ENCODE measurements at regions not wholly inside any gene's neighbourhood (a gene's known extent, or its start where the extent isn't known, plus 50 kb on each side); places are given as distances from the start of the nearest gene placed in this dataset.
"Not testable (repeated sequence)": the region's sequence is repeated elsewhere in the genome, so short reads cannot be mapped to it uniquely, and the experiment has no call there.

DNA sequence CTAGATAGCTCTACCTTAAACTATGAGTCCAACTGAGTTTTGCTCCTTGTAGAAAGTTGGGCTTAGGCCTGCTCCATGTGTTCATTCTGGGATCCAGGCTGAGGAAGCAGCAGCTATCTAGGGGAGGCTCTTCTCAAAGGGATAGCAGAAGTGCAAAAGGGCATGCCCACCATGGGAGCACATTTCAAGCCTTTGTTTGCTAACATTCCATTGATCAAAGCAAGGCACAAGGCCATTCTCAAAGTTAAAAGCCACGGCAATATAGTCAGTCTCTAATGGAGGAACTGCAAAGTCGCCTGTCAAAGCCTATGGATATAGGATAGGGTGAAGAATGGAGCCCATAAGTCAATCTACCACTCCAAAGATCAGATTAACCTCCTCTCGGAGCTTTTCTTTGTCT, 488.1 kb upstream of the ARX start:
- no peak for DNase-seq (ENCODE audit: low read depth, low spot score)

DNA sequence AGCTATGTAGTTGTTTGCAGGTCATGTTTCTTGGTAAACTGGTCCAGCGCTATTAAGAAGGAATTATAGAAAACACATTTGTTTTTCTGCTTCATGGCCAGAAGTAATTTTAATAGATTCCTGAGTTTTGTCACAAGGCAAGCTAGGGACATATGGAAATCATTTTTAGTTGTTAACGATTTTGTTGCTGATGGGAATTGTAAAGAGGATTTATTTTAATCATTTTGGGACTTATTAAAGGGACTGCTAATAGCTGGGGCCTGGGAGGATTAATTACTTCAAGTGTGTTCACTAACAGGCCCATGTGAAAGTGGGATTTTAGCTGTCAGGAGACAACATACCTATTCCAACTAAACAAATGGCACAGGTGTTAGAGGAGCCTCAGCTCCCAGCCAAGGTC, 492.0 kb upstream of the ARX start:
- DNase-seq (ENCODE audit: low read depth, low spot score), result no peak

DNA sequence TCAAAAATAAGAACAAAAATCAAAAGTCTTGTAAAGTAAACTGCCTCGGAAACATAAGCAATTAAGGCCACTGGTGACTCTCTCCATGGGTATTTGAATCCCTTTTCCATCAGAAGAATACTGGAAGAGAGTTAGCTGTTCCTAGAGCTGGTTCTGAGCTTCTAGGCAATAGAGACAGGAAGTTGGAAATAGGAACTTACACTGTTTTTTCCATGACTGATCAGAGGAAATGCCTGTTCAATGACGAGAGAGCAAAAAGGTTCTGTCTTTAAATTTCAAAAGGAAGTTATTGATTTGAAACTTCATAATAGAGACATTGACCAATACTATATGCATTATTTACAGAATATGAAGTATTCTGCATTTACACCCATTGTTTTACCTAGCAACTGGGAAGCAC, 503.5 kb upstream of the ARX start:
- no peak for DNase-seq (ENCODE audit: low read depth, low spot score)

DNA sequence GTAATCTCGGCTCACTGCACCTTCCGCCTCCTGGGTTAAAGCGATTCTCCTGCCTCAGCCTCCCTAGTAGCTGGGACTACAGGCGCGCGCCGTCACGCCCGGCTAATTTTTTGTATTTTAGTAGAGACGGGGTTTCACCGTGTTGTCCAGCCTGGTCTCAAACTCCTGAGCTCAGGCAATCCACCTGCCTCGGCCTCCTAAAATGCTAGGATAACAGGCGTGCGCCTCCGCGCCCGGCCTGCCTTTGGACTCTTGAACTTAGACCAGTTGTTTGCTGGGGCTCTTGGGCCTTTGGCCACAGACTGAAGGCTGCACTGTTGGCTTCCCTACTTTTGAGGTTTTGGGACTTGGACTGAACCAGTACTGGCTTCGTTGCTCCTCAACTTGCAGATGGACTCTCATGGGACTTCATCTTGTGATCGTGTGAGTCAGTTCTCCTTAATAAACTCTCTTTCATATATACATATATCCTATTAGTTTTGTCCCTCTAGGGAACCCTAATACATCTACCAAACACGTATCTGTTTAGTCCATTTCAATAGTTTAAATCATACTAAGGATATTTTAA, 506.8 kb upstream of the ARX start:
- not testable (repeated sequence) for DNase-seq (ENCODE audit: low read depth, low spot score)

DNA sequence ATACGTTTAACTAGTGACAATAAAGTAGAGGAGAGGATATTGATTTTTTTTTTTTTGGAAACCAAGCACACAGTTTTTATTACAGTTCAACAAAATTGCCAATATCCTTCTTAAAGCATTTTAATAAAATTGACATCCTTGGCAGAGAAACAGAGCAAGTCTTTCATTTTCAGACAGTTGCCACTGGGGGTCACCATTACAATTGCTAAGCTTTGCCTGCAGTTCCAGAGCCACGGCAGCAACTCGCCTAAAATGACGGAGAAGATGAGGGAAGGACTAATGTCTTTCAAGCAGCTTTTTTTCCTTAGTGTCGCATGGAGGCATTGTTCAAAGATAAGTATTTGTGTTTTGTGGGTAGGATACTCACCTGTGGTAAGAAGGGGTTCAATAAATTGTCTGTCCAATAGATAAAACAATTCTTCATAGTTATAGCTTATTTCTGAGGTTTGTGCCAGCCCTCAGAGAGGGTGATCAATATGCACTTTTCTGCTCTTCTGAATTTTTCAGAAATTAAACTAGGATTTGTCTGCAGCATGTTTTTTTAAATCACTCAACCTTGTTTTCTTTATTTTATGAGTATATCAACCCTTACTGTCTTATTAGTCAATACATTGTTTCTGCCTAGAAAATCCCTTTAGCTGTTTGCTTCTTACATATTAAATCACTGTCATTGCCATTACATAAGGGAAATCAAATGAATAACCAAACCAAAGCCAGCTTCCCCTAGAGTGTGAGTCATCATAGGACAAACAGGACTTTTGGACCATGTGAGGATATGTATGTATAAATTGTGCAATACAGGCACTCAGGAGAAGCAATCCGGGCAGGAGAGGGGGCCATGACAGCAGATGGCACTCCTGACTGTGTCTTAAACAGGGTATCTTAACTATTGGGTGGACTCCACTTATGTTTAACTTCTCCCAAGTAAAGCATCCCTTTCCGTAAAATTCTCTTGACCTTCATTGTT, 508.1 kb upstream of the ARX start:
- no peak for DNase-seq (ENCODE audit: low read depth, low spot score)

DNA sequence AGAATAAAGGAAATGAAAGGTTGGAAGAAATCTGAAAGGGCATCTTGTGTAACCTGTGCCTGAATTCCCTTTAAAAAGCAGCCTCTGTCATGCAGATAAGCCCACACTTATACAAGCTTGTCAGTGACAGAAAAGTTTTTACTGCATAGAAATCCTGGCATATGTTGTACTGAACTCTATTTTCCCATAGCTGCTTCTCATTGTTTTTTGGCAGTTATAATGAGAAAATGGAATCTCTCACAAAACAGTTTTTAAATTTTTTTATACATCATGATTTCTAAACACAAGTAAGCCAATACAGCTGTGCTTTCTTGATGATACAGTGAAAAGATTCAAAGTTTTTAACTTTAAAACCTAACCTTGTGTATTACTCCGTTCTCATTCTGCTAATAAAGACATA, 511.4 kb upstream of the ARX start:
- no peak for DNase-seq (ENCODE audit: low read depth, low spot score)

DNA sequence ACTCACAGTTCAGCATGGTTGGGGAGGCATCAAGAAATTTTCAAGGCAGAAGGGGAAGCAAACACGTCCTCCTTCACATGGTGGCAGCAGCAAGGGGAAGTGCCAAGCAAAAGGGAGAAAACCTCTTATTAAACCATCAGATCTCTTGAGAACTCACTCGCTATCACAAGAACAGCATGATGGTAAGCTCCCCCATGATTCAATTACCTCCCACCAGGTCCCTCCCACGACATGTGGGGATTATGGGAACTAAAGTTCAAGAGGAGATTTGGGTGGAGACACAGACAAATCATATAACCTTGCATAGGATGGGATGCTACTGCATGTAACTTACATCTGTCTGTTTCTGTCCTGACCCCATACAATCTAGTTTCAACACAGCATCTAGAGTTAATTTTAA, 511.8 kb upstream of the ARX start:
- DNase-seq (ENCODE audit: low read depth, low spot score), result no peak

DNA sequence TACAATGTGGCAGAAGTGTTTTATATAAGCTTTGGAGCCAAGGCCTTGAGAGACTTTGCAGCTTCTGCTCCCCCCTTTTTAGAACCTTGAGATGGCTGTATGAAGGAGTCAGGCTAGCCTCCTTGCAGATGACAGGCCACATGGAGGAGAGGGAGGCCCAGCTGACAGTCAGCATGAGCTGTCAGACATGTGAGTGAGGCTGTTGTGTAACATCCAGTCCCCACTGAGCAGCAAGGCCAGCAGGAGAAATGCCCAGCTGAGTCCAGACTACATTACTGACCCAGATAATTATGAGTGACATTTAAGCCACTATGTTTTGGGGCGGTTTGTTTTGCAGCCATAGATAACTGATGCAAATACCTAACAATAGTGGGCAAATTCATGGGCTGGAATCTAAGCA, 515.3 kb upstream of the ARX start:
- no peak for DNase-seq (ENCODE audit: low read depth, low spot score)

DNA sequence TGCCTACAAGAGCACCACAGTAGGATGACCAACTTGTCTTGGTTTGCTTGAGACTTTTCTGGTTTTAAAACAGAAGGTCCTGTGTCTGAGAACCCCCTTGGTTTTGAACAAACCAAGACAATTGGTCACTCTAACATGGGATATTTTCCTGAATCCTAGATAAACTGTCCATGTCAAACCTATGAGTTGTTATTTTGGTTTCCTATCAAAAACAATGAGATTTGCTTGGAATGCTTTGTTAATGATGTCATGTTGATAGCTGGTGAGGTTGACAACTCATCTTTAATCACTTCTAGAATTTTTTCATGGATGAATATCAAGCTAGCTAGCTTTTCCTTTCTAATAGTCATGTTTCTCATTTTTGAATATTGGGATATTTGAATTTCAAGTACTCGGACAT, 518.3 kb upstream of the ARX start:
- DNase-seq (ENCODE audit: low read depth, low spot score), result no peak

DNA sequence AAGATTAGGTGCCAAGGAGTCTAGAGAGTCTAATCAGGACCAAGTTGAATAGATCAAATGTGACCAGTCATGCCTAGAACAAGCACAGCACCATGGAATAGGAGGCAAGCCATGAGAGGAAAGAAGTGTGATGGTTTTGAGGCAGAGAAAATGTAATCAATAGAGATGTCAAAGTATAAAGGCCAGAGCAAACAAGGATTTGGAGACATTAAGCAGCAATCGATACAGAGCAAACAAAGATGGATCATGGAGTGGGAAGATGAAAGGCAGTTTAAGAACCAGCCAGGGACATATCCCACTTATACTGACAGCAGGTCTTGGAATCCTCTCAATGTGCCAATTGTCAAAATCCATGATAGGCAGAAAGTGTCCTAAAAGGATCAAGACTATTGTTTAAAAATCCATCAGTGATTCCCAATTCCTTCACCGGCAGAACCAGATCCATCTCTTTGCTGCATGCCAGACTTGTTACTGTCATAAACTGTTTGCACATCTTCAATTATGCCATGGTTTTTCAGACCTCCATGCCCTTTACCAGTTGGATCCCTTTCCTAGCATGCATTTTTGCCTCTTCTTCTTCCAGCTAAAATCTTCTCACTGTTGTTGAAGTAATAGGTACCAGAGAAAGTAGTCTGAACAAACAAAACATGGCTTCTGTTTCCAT, 520.7 kb upstream of the ARX start:
- DNase-seq (ENCODE audit: low read depth, low spot score), result no peak

DNA sequence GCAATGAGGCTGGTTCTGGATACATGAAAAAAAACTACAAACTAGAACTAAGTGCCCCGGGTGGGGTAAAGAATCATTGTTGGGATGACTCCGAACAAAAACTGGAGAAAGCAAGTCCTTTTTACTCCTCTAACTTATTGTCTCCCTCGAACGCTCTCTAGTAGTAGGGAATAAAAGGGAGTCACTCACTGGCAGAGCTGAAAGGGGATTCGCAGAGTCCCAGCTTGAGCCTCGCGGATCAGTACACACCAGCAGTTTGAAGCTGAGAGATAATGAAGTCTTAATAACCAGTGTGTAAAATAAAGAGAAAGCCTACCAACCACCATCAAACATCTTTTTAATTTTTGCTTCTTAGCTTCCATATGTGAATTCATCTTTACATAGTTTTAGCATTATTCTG, 521.9 kb upstream of the ARX start:
- DNase-seq (ENCODE audit: low read depth, low spot score), result no peak

DNA sequence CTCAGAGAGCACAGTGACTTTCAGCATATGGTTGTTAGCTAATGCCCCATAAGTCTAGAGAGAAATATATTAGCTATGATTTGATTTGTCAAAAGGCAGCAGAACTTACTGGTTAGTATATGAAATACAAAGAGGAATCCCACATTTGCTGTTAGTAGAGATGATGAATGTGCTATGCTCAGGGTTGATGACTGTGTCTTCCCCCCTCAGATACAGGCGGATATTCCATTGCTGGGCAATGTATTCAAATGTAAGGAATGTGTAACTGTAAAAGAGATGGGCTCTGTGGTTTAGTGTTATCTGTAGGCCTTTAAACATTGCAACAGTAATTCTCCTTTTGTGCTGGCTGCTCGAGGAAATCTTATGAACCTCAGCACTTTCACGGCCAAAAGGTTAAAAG, 528.9 kb upstream of the ARX start:
- DNase-seq (ENCODE audit: low read depth, low spot score), result no peak

DNA sequence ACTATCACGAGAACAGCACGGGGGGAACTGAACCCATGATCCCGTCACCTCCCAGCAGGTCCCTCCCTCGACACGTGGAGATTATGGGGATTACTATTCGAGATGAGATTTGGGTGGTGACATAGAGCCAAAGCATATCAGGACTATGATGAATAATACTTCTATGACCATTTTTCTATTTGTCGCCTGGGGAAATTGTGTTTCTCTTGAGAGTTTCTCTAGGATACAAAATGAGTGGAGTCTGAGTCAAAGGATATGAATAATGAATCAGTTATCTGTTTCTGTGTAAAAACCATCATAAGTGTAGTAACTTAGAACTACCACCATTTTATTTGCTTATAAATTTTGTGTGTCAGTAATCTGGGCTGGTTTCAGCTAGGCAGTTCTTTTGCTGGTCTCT, 533.0 kb upstream of the ARX start:
- no peak for DNase-seq (ENCODE audit: low read depth, low spot score)

DNA sequence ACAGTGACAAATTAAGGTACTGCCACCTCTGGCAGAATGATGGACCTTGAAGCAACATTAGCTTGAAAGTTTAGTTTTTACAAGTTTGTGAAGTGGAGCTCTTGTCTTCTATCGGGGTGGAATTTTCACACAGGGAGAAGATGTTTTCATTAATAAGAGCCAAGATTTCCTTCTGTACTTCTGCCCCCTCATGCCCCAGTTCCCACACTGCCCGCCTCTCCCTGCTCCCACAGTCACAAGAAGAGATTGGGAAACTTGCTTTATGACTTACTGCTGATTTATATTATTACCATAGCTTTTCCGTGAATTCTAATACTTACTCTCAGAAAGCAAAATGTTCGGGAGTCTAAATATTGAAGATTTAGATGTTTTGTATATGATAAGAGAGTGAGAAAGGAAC, 539.8 kb upstream of the ARX start:
- DNase-seq (ENCODE audit: low read depth, low spot score), result no peak

DNA sequence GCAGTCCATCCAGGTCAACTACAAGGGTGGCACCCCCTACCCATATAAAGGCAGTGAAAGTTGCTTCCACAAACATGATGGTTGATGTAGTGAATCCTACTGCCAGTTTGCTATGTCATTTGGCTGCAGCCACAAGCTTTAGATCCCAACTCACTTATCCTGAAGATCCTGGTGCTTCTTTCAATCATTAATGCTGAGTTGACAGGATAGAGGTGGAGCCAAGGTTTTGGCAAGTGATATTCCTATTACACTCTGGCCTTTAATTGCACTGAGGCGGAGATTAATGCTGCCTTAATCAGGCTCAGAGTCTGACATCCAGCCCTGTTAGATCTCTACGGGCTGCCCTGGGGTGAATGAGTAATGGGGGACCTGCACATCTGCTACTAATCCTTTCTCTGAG, 542.4 kb upstream of the ARX start:
- no peak for DNase-seq (ENCODE audit: low read depth, low spot score)

DNA sequence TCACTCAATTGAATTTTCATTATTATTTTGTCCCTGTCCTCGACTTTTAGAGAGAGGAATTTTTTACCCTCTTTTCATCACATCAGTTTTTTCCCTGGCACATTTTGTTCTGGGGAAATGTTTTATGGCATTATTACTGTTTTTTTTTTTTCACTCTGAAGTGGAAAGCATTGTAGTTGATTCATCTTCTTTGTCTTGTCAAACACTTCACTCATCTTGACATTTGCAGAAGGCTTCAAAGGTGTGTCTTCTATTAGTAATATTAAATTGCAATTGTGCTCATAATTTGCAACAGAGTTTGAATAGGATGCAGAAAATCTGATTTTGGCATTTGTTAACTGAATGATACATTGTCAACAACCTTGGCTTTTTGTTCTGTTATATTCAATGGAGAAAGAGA, 545.4 kb upstream of the ARX start:
- DNase-seq (ENCODE audit: low read depth, low spot score), result no peak

DNA sequence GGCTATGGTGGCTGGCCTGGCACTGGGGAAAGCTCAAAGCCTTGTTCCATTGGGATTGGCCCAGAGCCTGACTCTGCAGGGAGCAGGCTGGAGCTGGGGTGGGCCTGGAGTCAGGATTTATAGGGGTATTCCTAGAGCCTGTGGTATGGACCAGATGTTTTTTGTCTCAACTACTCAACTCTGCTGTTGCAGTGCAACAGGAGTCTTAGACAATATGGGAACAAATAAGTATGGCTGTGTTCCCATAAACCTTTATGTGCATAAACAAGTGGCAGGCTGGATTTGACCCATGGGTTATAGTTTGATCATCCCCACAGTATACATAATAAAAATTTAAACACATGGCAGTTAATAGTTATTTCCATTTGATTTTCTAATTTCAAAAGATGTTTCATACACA, 557.9 kb upstream of the ARX start:
- DNase-seq (ENCODE audit: low read depth, low spot score), result no peak

DNA sequence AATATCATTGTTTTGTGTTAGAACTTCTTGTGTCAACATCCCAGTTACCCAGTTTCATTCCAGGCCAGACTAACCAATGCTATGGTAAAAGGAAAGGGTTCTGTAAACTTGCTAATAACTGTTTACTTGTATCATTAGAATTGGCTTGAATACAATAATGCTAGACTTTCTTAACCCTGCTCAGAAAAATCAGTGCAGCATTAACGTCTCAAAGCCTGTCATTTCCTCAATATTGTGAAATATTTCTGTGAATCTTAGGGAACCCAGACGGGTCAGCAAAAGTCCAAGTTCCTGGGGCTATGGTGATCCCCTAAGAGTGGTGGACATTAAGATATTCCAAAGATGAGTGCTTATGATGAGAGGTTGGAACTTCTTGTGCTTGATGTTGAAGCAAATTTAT, 541.2 kb upstream of the MAGEB18 start:
- no peak for DNase-seq (ENCODE audit: low read depth, low spot score)

DNA sequence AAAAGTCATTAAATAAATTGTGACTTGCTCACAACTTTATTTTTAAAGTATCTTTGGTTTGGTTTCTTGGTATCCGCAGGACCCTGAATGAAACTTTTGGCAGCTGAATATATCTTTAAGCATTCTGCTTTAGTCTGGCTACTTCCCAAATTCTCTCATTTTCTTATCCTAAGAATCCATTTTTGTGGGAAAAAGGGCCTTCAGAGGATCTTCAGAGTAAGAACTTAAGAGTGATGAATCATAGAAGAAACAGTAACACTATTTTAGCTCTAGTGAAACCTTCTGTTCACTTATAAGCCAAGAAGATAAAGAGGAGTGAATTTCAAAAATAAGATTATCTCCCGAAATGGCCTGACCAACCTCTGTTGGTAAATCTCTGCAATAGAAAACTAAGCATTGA, 540.6 kb upstream of the MAGEB18 start:
- DNase-seq (ENCODE audit: low read depth, low spot score), result no peak

DNA sequence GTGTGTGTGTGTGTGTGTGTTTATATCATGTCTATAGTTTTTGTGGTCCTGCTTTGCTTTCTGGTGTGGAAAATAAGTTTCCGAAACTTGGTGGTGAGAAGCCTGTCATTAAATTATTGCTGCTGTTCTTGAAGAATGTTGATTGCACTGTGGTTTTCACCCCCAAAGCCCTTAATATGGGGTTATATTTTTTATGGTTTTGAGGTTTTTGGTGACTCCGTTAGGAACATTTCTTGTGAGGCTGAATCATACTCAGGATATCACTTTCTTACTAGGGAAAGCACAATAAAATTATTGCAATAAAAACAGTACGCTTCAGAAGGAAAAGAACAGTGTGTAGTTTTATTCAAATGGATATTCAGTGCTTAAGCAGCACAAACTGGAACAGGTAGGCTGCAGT, 539.1 kb upstream of the MAGEB18 start:
- DNase-seq (ENCODE audit: low read depth, low spot score), result no peak

DNA sequence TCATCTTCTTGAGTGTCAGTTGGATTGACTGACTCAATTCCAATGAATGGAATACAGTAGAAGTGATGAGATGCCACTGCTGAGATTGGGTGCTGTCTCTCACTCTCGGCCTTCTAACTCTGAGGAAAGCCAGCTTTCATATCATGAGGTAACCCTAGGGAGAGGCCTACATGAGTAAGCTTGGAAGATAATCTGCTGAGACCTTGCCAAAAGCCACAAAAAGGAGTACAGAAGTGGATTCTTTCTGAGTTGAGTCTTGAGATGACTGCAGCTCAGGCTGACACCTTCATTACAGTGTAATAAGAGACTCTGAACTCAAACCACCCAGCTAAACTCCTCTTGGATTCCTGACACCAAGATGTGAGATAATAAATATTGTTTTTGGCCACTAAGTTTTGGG, 537.4 kb upstream of the MAGEB18 start:
- DNase-seq (ENCODE audit: low read depth, low spot score), result no peak

DNA sequence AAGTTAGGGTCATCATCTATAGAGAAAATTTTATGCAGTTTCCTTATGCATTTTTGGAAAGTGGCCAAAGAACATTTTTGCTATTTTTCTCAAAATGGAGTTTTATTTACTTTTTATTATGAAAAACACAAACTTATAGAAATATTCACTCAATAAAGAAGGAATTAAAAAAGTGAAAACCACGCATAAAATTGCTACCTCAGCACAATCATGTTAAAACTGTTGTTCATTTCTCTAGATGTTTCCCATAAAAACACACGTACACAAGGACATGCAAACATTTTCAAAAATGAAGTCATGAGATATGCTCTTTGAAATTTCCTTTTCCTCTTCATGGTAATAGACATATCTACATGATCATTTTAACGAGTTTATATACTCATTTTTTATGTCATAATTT, 536.8 kb upstream of the MAGEB18 start:
- DNase-seq (ENCODE audit: low read depth, low spot score), result no peak

DNA sequence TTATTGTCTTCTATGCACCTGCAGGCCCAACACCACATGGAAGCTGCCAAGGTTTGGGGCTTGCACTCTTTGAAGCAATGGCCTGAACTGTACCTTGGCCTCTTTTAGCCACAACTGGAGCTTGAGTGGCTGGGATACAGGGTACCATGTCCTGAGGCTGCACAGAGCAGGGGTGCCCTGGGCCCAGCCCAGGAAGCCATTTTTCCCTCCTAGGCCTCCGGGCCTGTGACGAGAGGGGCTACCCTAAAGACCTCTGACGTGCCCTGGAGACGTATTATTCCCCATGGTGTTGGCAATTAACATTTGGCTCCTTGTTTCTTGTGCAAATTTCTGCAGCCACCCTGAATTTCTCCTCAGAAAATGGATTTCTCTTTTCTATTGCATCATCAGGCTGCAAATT, 519.9 kb upstream of the MAGEB18 start:
- DNase-seq (ENCODE audit: low read depth, low spot score), result no peak
